WERI-Rb-1 (cell line): ENCODE measurements at regions not wholly inside any gene's neighbourhood (a gene's known extent, or its start where the extent isn't known, plus 50 kb on each side); places are given as distances from the start of the nearest gene placed in this dataset.

Source experiments
- DNase-seq: peaks from one replicate; pipeline ENCODE4 v3.0.0-alpha.2; 2020
- H3K27ac ChIP-seq: fragments of 250-450 bp; sonication (Bioruptor Pico); 2 replicates; pipeline ENCODE4 v1.5.1; 2020; ENCODE audit warnings: mild to moderate bottlenecking, moderate library complexity
- H3K27me3 ChIP-seq: fragments of 250-450 bp; sonication (Bioruptor Pico); 2 replicates; pipeline ENCODE4 v1.5.1; 2021; ENCODE audit warnings: mild to moderate bottlenecking, low read depth, moderate library complexity; ENCODE audit not compliant: insufficient read depth, severe bottlenecking
- H3K36me3 ChIP-seq: fragments of 250-450 bp; sonication (Bioruptor Pico); 2 replicates; pipeline ENCODE4 v1.5.1; 2020; ENCODE audit warnings: mild to moderate bottlenecking, moderate library complexity
- H3K4me3 ChIP-seq: 2 replicates; pipeline ENCODE4 v1.5.1; 2011; ENCODE audit warnings: low read depth, mild to moderate bottlenecking, control low read depth, low read length
- H3K9me3 ChIP-seq: fragments of 250-450 bp; sonication (Bioruptor Pico); 2 replicates; pipeline ENCODE4 v1.5.1; 2021; ENCODE audit warnings: mild to moderate bottlenecking, moderate library complexity; ENCODE audit not compliant: severe bottlenecking
- TF ChIP-seq, protein P1 (sequence below): IDR thresholded peaks from 2 replicates; pipeline ENCODE4 v1.5.1; 2011; ENCODE audit warnings: low read depth, mild to moderate bottlenecking, control low read depth, inconsistent platforms, low read length

DNA sequence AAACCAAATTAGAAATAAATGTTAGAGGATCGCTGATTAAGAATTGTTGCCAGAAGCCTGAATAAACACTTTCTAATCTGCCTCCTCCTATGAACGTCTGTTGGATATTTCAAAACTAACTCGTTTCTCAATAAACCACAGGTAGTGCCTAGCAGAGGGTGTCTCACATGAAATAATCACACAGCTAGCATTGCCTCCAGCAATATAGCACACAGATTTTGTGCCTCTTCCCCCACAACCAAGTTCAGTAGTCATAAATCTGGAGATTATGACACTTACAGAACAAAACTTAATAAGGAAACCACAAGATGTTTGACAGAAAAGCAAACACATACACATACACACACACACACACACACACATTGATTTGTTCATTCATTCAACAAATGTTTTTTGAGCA is 173.2 kb upstream of the CDH10 start:
- TF ChIP-seq, protein P1, sequence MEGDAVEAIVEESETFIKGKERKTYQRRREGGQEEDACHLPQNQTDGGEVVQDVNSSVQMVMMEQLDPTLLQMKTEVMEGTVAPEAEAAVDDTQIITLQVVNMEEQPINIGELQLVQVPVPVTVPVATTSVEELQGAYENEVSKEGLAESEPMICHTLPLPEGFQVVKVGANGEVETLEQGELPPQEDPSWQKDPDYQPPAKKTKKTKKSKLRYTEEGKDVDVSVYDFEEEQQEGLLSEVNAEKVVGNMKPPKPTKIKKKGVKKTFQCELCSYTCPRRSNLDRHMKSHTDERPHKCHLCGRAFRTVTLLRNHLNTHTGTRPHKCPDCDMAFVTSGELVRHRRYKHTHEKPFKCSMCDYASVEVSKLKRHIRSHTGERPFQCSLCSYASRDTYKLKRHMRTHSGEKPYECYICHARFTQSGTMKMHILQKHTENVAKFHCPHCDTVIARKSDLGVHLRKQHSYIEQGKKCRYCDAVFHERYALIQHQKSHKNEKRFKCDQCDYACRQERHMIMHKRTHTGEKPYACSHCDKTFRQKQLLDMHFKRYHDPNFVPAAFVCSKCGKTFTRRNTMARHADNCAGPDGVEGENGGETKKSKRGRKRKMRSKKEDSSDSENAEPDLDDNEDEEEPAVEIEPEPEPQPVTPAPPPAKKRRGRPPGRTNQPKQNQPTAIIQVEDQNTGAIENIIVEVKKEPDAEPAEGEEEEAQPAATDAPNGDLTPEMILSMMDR: no peak
- H3K36me3 ChIP-seq: no peaks in the 10 kb centered on the region
- DNase-seq: no peak
- H3K9me3 ChIP-seq: no peaks in the 10 kb centered on the region
- no peaks in the 10 kb centered on the region for H3K27me3 ChIP-seq
- no peak overlapping the region for H3K27ac ChIP-seq
- no peak overlapping the region for H3K4me3 ChIP-seq

DNA sequence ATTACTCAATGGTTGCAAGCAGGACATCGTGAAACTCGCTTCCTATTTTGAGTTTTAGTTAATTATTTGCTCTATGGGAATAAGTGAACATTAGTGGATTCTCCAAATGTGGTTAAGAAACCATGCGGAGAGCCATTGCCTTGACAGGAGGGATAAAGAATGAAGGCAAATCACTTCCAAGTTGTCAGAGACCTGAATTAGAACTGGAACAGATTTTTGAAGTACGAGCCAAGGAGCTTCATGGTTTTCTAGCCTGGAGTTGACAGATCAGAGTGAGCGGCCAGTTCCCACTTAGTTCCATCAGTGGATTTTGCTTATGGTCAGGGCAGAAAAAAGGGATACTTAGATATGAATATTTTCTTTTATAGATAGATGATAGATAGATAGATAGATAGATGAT is 171.4 kb upstream of the CDH10 start:
- Histone ChIP-seq H3K27ac (no peak overlapping the region), H3K27me3 (no peaks in the 10 kb centered on the region), H3K4me3 (no peak overlapping the region), H3K9me3 (no peaks in the 10 kb centered on the region), H3K36me3 (no peaks in the 10 kb centered on the region)
- TF ChIP-seq, protein P1: no peak
- DNase-seq: no peak

DNA sequence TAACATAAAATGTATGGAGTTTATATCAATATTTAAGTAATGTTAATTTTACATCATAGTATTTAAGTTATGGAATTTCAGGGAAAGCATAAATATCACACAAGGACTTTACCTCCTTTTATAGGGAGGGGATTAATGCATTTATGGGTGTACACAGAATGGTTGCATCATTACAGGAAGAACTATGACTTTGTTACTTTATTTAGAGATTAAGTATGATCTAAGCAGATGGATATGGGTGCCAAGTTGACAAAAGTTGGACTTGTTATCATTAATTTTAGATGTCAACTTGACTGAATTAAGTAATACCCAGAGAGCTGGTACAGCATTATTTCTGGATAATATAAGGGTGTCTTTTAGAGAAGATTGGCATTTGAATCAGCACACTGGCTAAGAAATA is 160.5 kb upstream of the CDH10 start:
- Histone ChIP-seq H3K4me3 (no peak overlapping the region), H3K9me3 (no peaks in the 10 kb centered on the region), H3K27ac (no peak overlapping the region), H3K27me3 (no peaks in the 10 kb centered on the region), H3K36me3 (no peaks in the 10 kb centered on the region)
- no peak for DNase-seq
- TF ChIP-seq, protein P1: no peak

DNA sequence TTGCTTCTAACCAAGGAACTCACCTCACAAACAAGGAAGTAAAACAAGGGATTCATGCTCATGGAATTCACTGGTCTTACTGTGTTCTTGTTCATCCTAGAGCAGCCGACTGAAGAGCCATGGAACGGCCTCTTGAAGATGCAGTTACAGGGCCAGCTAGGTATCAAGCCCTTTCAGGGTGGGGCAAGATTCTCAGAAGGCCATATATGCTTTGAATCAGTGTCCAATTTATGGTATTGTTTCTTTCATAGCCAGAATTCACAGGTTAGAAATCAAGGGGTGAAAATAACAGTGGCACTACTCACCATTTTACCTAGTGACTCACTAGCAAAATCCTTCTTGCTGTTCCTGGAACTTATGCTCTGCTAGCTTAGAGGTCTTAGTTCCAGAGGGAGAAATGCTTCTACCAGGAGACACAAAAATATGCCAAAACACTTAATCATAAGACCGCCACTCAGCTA is 159.5 kb upstream of the CDH10 start:
- no peaks in the 10 kb centered on the region for H3K36me3 ChIP-seq
- H3K9me3 ChIP-seq: no peaks in the 10 kb centered on the region
- TF ChIP-seq, protein P1: no peak
- no peak overlapping the region for H3K27ac ChIP-seq
- no peaks in the 10 kb centered on the region for H3K27me3 ChIP-seq
- no peak for DNase-seq
- H3K4me3 ChIP-seq: no peak overlapping the region

DNA sequence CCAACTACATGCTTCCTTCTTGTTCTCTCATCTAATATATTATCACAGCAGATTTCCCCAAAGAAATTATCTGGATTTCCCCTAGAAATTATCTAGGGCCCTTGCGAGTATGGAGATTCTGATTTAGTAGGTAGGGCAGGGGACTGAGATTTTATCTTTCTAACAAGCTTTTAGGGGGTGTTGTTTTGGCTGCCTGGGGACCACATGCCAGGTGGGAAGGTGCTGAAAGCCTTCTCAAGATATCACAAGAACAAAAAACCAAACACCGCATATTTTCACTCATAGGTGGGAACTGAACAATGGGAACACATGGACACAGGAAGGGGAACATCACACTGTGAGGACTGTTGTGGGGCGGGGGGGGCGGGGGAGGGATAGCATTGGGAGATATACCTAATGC is 146.5 kb upstream of the CDH10 start:
- no peak for DNase-seq
- TF ChIP-seq, protein P1: no peak
- H3K27me3 ChIP-seq: no peaks in the 10 kb centered on the region
- H3K9me3 ChIP-seq: no peaks in the 10 kb centered on the region
- H3K36me3 ChIP-seq: no peaks in the 10 kb centered on the region
- no peak overlapping the region for H3K27ac ChIP-seq
- no peak overlapping the region for H3K4me3 ChIP-seq

DNA sequence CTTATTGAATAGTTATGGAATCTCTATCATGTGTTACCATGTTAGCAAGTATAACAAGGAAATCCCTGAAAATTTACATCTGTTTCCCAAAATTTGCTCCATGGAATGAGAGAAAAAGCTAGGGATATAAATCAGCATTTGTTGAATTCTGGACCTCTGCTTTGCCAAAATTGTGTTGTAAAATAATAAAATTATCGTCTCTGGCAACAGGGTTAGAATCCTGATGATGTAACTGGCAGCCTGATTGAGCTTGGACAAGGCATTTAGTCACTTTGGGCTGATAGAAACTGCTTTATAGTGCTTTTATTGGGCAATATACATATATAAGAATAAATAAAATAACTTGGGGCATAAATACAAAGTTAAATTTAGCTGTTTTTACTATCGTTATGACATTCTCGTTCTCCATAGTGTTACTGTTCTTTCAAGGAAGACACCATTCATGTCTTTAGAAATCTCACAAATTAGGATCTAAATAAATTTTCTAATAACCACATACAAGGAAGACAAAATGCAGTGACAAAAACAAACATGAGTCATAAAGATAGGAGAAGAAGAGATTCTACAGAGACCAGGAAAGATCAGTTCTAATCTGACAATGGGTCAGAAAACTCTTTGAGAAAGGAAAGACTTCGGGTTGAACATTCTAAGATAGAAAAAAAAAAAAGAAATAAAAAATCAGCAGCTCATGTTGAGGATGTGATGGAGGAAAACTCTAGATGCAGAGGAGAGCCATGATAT is 145.0 kb upstream of the CDH10 start:
- TF ChIP-seq, protein P1: no peak
- no peaks in the 10 kb centered on the region for H3K27me3 ChIP-seq
- no peak overlapping the region for H3K4me3 ChIP-seq
- no peaks in the 10 kb centered on the region for H3K36me3 ChIP-seq
- H3K9me3 ChIP-seq: no peaks in the 10 kb centered on the region
- H3K27ac ChIP-seq: no peak overlapping the region
- no peak for DNase-seq
